Loucy (cell line): ENCODE measurements at regions not wholly inside any gene's neighbourhood (a gene's known extent, or its start where the extent isn't known, plus 50 kb on each side); places are given as distances from the start of the nearest gene placed in this dataset.

ENCODE experiments used
- H2AFZ ChIP-seq: fragments of 200-600 bp; sonication (generic); 2 replicates; pipeline ENCODE4 v1.6.0; 2016; ENCODE audit warnings: antibody characterized with exemption, mild to moderate bottlenecking, low read length, moderate library complexity
- H3F3A ChIP-seq: fragments of 200-600 bp; 2 replicates; pipeline ENCODE4 v1.6.0; 2016; ENCODE audit warnings: antibody characterized with exemption, low read depth, mild to moderate bottlenecking
- H3K27me3 ChIP-seq: fragments of 200-600 bp; sonication (generic); 2 replicates; pipeline ENCODE4 v1.6.1; 2014; ENCODE audit warnings: low read length, mild to moderate bottlenecking; ENCODE audit not compliant: insufficient read depth, poor library complexity, severe bottlenecking
- H3K36me3 ChIP-seq: fragments of 200-600 bp; sonication (generic); 2 replicates; pipeline ENCODE4 v1.6.1; 2016; ENCODE audit warnings: low read length; ENCODE audit not compliant: insufficient read depth
- H3K4me1 ChIP-seq: fragments of 200-600 bp; sonication (generic); 2 replicates; pipeline ENCODE4 v1.5.1; 2014; ENCODE audit warnings: low read length, mild to moderate bottlenecking; ENCODE audit not compliant: insufficient read depth, poor library complexity, severe bottlenecking
- H3K4me2 ChIP-seq: fragments of 200-600 bp; sonication (generic); 2 replicates; pipeline ENCODE4 v1.6.0; 2014; ENCODE audit warnings: antibody characterized with exemption, low read length, low read depth, mild to moderate bottlenecking; ENCODE audit not compliant: poor library complexity, severe bottlenecking
- H3K4me3 ChIP-seq: fragments of 200-600 bp; sonication (generic); 2 replicates; pipeline ENCODE4 v1.5.1; 2014; ENCODE audit warnings: low read length, mild to moderate bottlenecking, mixed read lengths; ENCODE audit not compliant: poor library complexity, severe bottlenecking
- H3K79me2 ChIP-seq: fragments of 200-600 bp; sonication (generic); 2 replicates; pipeline ENCODE4 v1.6.1; 2014; ENCODE audit warnings: low read length; ENCODE audit not compliant: insufficient read depth
- H3K9ac ChIP-seq: fragments of 200-600 bp; sonication (generic); 2 replicates; pipeline ENCODE4 v1.6.0; 2014; ENCODE audit warnings: mild to moderate bottlenecking, low read depth, low read length, moderate library complexity; ENCODE audit not compliant: poor library complexity, severe bottlenecking
- H3K9me2 ChIP-seq: fragments of 200-600 bp; sonication (generic); replicated peaks from 2 replicates; pipeline ENCODE4 v1.6.1; 2016; ENCODE audit warnings: low read depth, low read length, mixed read lengths
- H3K9me3 ChIP-seq: fragments of 200-600 bp; sonication (generic); 2 replicates; pipeline ENCODE4 v1.6.1; 2014; ENCODE audit warnings: mild to moderate bottlenecking, antibody characterized with exemption, low read length, low read depth; ENCODE audit not compliant: insufficient read depth
- H4K20me1 ChIP-seq: fragments of 200-600 bp; sonication (generic); 2 replicates; pipeline ENCODE4 v1.6.0; 2014; ENCODE audit warnings: antibody characterized with exemption, low read length, mild to moderate bottlenecking; ENCODE audit not compliant: insufficient read depth, poor library complexity, severe bottlenecking
- EZH2phosphoT487 ChIP-seq: fragments of 200-600 bp; IDR thresholded peaks from 2 replicates; pipeline ENCODE4 v1.6.1; 2018; ENCODE audit warnings: antibody characterized with exemption, mild to moderate bottlenecking, moderate library complexity, borderline replicate concordance
- TF ChIP-seq, protein P1 (sequence below): fragments of 200-600 bp; sonication (generic); conservative IDR thresholded peaks from 2 replicates; pipeline ENCODE4 v1.5.1; 2014; ENCODE audit warnings: mild to moderate bottlenecking, antibody characterized with exemption, low read length

DNA sequence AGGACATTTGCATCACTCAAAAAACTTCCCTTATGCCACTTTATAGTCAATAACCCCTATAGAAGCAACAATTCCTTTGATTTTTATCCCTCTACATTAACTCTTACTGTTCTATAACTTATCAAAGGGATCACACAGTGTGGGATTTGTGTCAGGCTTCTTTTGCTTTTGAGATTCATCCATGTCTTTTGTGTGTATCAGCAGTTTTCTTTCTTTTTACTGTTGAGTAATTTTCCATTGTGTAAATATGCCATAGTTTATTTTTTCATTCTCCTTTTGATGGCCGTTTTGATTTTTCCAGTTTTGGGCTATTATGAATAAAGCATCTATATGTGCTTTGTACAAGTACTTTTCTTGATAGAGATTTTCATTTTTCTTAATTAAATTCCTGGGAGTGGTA is 657.9 kb downstream of the EPM2A start:
- Histone ChIP-seq H3K9me3 (no peaks in the 10 kb centered on the region), H4K20me1 (no peaks in the 10 kb centered on the region), H3K9ac (no peak overlapping the region), H3K4me3 (no peak overlapping the region), H3F3A (no peaks in the 10 kb centered on the region), H3K9me2 (no peaks in the 10 kb centered on the region), H2AFZ (no peak overlapping the region), H3K4me1 (no peaks in the 10 kb centered on the region), H3K79me2 (no peaks in the 10 kb centered on the region), H3K36me3 (no peaks in the 10 kb centered on the region), H3K4me2 (no peak overlapping the region), H3K27me3 (no peaks in the 10 kb centered on the region)
- TF ChIP-seq EZH2phosphoT487 = no peak
- TF ChIP-seq, protein P1, sequence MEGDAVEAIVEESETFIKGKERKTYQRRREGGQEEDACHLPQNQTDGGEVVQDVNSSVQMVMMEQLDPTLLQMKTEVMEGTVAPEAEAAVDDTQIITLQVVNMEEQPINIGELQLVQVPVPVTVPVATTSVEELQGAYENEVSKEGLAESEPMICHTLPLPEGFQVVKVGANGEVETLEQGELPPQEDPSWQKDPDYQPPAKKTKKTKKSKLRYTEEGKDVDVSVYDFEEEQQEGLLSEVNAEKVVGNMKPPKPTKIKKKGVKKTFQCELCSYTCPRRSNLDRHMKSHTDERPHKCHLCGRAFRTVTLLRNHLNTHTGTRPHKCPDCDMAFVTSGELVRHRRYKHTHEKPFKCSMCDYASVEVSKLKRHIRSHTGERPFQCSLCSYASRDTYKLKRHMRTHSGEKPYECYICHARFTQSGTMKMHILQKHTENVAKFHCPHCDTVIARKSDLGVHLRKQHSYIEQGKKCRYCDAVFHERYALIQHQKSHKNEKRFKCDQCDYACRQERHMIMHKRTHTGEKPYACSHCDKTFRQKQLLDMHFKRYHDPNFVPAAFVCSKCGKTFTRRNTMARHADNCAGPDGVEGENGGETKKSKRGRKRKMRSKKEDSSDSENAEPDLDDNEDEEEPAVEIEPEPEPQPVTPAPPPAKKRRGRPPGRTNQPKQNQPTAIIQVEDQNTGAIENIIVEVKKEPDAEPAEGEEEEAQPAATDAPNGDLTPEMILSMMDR = no peak

DNA sequence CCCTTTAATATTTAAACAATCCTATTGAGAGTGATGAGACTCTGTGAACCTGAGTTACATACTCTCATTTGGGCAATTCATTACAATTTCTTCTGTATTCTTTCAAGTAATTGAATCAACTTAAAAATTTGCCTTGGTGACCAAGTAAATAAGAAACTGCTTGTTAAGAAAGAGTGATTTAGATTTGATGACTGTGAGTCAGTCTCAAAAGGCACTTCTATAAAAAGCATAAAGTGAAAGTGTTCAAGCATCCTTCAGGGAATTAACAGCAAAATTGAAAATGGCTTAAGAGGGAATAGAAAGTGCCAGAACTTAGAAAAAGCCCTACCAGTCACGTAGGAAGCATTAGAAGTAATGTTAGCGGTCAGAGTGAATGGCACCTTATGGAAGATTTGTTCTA is 654.7 kb downstream of the EPM2A start:
- Histone ChIP-seq H3K4me1 (no peaks in the 10 kb centered on the region), H3K79me2 (no peaks in the 10 kb centered on the region), H3K36me3 (no peaks in the 10 kb centered on the region), H3F3A (no peaks in the 10 kb centered on the region), H3K9ac (no peak overlapping the region), H3K9me3 (no peaks in the 10 kb centered on the region), H3K4me2 (no peak overlapping the region), H3K27me3 (no peaks in the 10 kb centered on the region), H4K20me1 (no peaks in the 10 kb centered on the region), H2AFZ (no peak overlapping the region), H3K4me3 (no peak overlapping the region), H3K9me2 (no peaks in the 10 kb centered on the region)
- TF ChIP-seq, protein P1 = no peak
- no peak for TF ChIP-seq EZH2phosphoT487

- Histone ChIP-seq H3K4me1 (no peaks in the 10 kb centered on the region), H3K9me3 (no peaks in the 10 kb centered on the region)
Observed at GRCh38 chr6:145081677-145082076, 653.6 kb downstream of the EPM2A start.

More at GRCh38 chr6:145081677-145082076, 653.6 kb downstream of the EPM2A start:
- H3K4me3 ChIP-seq = no peak overlapping the region
- H3K36me3 ChIP-seq = no peaks in the 10 kb centered on the region
- H4K20me1 ChIP-seq = no peaks in the 10 kb centered on the region
- TF ChIP-seq, protein P1 = no peak
- no peak for TF ChIP-seq EZH2phosphoT487
- H3K79me2 ChIP-seq = no peaks in the 10 kb centered on the region
- H3F3A ChIP-seq = no peaks in the 10 kb centered on the region
- no peaks in the 10 kb centered on the region for H3K9me2 ChIP-seq
- no peak overlapping the region for H2AFZ ChIP-seq
- no peak overlapping the region for H3K4me2 ChIP-seq
- H3K27me3 ChIP-seq = no peaks in the 10 kb centered on the region
- no peak overlapping the region for H3K9ac ChIP-seq
